Transverse colon (tissue), 4 donors: ENCODE measurements at regions not wholly inside any gene's neighbourhood (a gene's known extent, or its start where the extent isn't known, plus 50 kb on each side); places are given as distances from the start of the nearest gene placed in this dataset.

ENCODE experiments used
- CTCF ChIP-seq, 5 experiments: fragments of 200-600 bp in 3 of 5; fragments of 450-650 bp in 2 of 5; sonication (generic) in 3 of 5; IDR thresholded peaks; 1 replicate in 2 of 5; 2 replicates in 3 of 5; pipeline ENCODE4 v1.5.1; 2016 to 2017; ENCODE audit warnings: antibody characterized with exemption in 5 of 5, inconsistent platforms in 3 of 5, mild to moderate bottlenecking in 2 of 5, moderate library complexity in 1 of 5
- POLR2AphosphoS5 ChIP-seq, 3 donors: sonication (generic); formaldehyde crosslinking; IDR thresholded peaks; one replicate each; pipeline ENCODE4 v1.6.1; 2016; ENCODE audit warnings: antibody characterized with exemption in 3 of 3

DNA sequence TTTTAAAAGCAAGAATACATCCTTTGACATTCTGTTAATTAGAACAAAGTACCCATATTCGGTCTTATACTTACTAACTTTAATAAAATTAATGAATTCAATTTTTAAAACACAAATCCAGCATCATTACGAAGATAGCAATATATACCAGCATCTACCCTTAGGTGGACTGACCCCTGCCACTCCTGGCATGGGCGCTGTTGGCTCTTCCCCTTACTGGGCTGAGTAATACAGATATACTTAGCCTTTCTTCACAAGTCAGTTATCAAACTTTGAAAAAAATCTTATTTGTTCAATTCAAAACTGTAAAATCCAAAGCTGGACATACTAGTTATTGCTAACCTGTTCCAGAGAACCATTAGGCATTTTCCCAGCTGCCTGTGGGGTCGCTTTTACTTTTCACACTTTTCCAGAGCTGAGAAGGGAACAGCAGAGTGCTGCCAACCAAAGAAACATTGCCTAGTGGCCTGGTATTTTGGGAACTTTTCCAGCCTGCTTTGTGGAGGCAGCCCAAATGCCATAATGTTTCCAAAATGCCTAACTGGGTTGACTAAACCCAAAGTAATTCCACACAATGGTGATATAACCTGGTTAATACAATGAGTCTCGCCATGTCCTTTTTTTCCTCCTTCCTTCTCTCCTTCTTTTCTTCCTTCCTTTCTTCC, 424.7 kb upstream of the ADGRL2 start:
- TF ChIP-seq CTCF (IDR thresholded peaks at IDR 0.05) = no peak
- TF ChIP-seq POLR2AphosphoS5 (IDR thresholded peaks at IDR 0.05) = no peak
